Limb (tissue), 2 donors: ENCODE measurements at regions not wholly inside any gene's neighbourhood (a gene's known extent, or its start where the extent isn't known, plus 50 kb on each side); places are given as distances from the start of the nearest gene placed in this dataset.
"Not testable (repeated sequence)": the region's sequence is repeated elsewhere in the genome, so short reads cannot be mapped to it uniquely, and the experiment has no call there.

Experiments
- DNase-seq, 2 donors: peaks; one replicate each; pipeline ENCODE4 v3.0.0-alpha.2; 2016; ENCODE audit errors: extremely low spot score in 2 of 2

- DNase-seq, result no peak
Measured at GRCh38 chr4:101419336-101420135, 72.2 kb upstream of the PPP3CA start.

- DNase-seq, result no peak
Measured at GRCh38 chr4:101418466-101418865, 71.1 kb upstream of the PPP3CA start.

GRCh38 chr4:101418055-101418454 lies 70.7 kb upstream of the PPP3CA start:
- DNase-seq, result no peak

GRCh38 chr4:101417046-101417445 lies 69.7 kb upstream of the PPP3CA start:
- DNase-seq, result no peak

- no peak for DNase-seq
Measured at GRCh38 chr4:101415962-101416361, 68.6 kb upstream of the PPP3CA start.

- DNase-seq, result no peak
Measured at GRCh38 chr4:101414496-101414895, 67.2 kb upstream of the PPP3CA start.

- no peak for DNase-seq
Measured at GRCh38 chr4:101411926-101412325, 64.6 kb upstream of the PPP3CA start.

GRCh38 chr4:101411281-101411910 lies 64.1 kb upstream of the PPP3CA start:
- DNase-seq, result not testable (repeated sequence)

- DNase-seq, result no peak
Measured at GRCh38 chr4:101400096-101400495, 52.8 kb upstream of the PPP3CA start.

- DNase-seq, result no peak
Measured at GRCh38 chr4:101398807-101399206, 51.5 kb upstream of the PPP3CA start.
